ENCODE measurements at regions not wholly inside any gene's neighbourhood (a gene's known extent, or its start where the extent isn't known, plus 50 kb on each side); places are given as distances from the start of the nearest gene placed in this dataset.
A peak's percentile ranks its signal among the peaks of the same experiment; 100 is the strongest.

- no peak for TF ChIP-seq RBM22 (optimal IDR thresholded peaks at IDR 0.05; ENCODE audit: low read length)
- peak; percentile 92 for TF ChIP-seq JUN (CRISPR knock-in tag; IDR thresholded peaks at IDR 0.05)
- TF ChIP-seq SKI (IDR thresholded peaks at IDR 0.05; ENCODE audit: partially characterized antibody): no peak
- TF ChIP-seq SOX6 (IDR thresholded peaks at IDR 0.05): no peak
- TF ChIP-seq SOX6 (CRISPR knock-in tag; IDR thresholded peaks at IDR 0.05): peak; percentile 36; the same call in 1 of the 2 replicates
- no peak for TF ChIP-seq POLR2AphosphoS5 (IDR thresholded peaks at IDR 0.05; ENCODE audit: low read depth, low read length)
- TF ChIP-seq NR2F6 (IDR thresholded peaks at IDR 0.05): no peak
- TF ChIP-seq NR2F6 (CRISPR knock-in tag; IDR thresholded peaks at IDR 0.05): peak; percentile 38; the same call in 1 of the 2 replicates
- TF ChIP-seq TARDBP (CRISPR knock-in tag; IDR thresholded peaks at IDR 0.05): no peak
- TF ChIP-seq ZNF292 (CRISPR knock-in tag; IDR thresholded peaks at IDR 0.05; ENCODE audit: borderline replicate concordance, low read depth): no peak
- TF ChIP-seq RXRB (CRISPR knock-in tag; IDR thresholded peaks at IDR 0.05; ENCODE audit: borderline replicate concordance): peak; percentile 97
- peak; percentile 66; the same call in 1 of the 2 replicates for TF ChIP-seq ZSCAN21 (CRISPR knock-in tag; IDR thresholded peaks at IDR 0.05; ENCODE audit: borderline replicate concordance)
- no peak for TF ChIP-seq ZNF224 (CRISPR knock-in tag; IDR thresholded peaks at IDR 0.05)
- no peak for TF ChIP-seq MZF1 (CRISPR knock-in tag; IDR thresholded peaks at IDR 0.05; ENCODE audit: borderline replicate concordance)
- no peak for TF ChIP-seq DNMT1 (CRISPR knock-in tag; IDR thresholded peaks at IDR 0.05)
- TF ChIP-seq ATF7-NPFF (CRISPR knock-in tag; IDR thresholded peaks at IDR 0.05; ENCODE audit: low read depth): no peak
- TF ChIP-seq GZF1 (CRISPR knock-in tag; IDR thresholded peaks at IDR 0.05): no peak
- TF ChIP-seq, protein P1, sequence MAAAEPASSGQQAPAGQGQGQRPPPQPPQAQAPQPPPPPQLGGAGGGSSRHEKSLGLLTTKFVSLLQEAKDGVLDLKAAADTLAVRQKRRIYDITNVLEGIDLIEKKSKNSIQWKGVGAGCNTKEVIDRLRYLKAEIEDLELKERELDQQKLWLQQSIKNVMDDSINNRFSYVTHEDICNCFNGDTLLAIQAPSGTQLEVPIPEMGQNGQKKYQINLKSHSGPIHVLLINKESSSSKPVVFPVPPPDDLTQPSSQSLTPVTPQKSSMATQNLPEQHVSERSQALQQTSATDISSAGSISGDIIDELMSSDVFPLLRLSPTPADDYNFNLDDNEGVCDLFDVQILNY (CRISPR knock-in tag; conservative IDR thresholded peaks at IDR 0.05): no peak
- no peak for TF ChIP-seq CBX2 (IDR thresholded peaks at IDR 0.05; ENCODE audit: low read depth, low read length)
- no peak for TF ChIP-seq CBX2 (CRISPR knock-in tag; IDR thresholded peaks at IDR 0.05; ENCODE audit: low read depth)
- no peak for TF ChIP-seq PHF20 (CRISPR knock-in tag; IDR thresholded peaks at IDR 0.05)
- TF ChIP-seq CREM (IDR thresholded peaks at IDR 0.05): peak; percentile 23; the same call in 1 of the 2 replicates
- no peak for TF ChIP-seq CREM (CRISPR knock-in tag; IDR thresholded peaks at IDR 0.05)
- peak; percentile 42; the same call in 1 of the 2 replicates for TF ChIP-seq FOXK1 (CRISPR knock-in tag; IDR thresholded peaks at IDR 0.05; ENCODE audit: borderline replicate concordance, low read depth)
- TF ChIP-seq SNAPC2 (CRISPR knock-in tag; IDR thresholded peaks at IDR 0.05): no peak
Measured at GRCh38 chr16:52812678-52813556, 239.8 kb downstream of the CHD9NB start (continued).
